Stomach (tissue), 4 donors: ENCODE measurements at regions not wholly inside any gene's neighbourhood (a gene's known extent, or its start where the extent isn't known, plus 50 kb on each side); places are given as distances from the start of the nearest gene placed in this dataset.

Experiments used
- CTCF ChIP-seq, 7 experiments: fragments of 450-650 bp in 4 of 7; fragments of 200-600 bp in 3 of 7; sonication (generic) in 3 of 7; IDR thresholded peaks; one replicate each; pipeline ENCODE4 v1.5.1; 2016 to 2019; ENCODE audit warnings: antibody characterized with exemption in 7 of 7, control low read depth in 2 of 7, mild to moderate bottlenecking in 1 of 7
- EP300 ChIP-seq: sonication (generic); formaldehyde crosslinking; IDR thresholded peaks from one replicate; pipeline ENCODE4 v1.6.1; 2017; ENCODE audit warnings: antibody characterized with exemption
- POLR2AphosphoS5 ChIP-seq, 3 donors: sonication (generic); formaldehyde crosslinking; IDR thresholded peaks; one replicate each; pipeline ENCODE4 v1.6.1; 2016; ENCODE audit warnings: antibody characterized with exemption in 3 of 3

DNA sequence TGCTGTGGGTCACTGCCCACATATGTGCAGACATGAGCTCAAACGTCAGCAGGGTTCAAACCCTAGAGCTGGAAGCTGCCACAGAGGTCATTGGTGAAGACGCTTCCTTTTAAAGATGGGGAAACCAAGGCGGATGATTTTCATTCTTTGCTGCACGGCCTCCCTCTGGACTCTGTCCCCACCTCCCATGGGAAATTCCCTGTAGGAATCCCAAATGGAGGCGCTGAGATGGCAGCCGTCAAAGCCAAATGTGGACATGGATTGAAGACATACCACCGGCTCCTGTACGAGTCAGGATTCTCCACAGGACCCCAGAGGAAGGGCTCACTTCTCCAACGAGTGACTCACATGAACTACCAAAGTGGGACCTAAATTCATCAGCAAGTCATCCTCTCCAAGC is 286.4 kb downstream of the CRLF2 start:
- TF ChIP-seq POLR2AphosphoS5 (IDR thresholded peaks at IDR 0.05) (no peak), CTCF (IDR thresholded peaks at IDR 0.05) (no peak), EP300 (no peak)
